ENCODE measurements at regions not wholly inside any gene's neighbourhood (a gene's known extent, or its start where the extent isn't known, plus 50 kb on each side); places are given as distances from the start of the nearest gene placed in this dataset.

- TF ChIP-seq TAF1 (IDR thresholded peaks at IDR 0.05; ENCODE audit: low read depth): no peak
- no peak for TF ChIP-seq EGR1 (IDR thresholded peaks at IDR 0.05)
- TF ChIP-seq TCF12 (IDR thresholded peaks at IDR 0.05; ENCODE audit: low read depth): no peak
- TF ChIP-seq RAD21 (IDR thresholded peaks at IDR 0.05; ENCODE audit: low read depth): no peak
- no peak for TF ChIP-seq TEAD4 (IDR thresholded peaks at IDR 0.05)
- TF ChIP-seq USF1 (IDR thresholded peaks at IDR 0.05): no peak
- TF ChIP-seq EP300 (IDR thresholded peaks at IDR 0.05; ENCODE audit: borderline replicate concordance): no peak
- TF ChIP-seq MAX (IDR thresholded peaks at IDR 0.05): no peak
- TF ChIP-seq, protein P1, sequence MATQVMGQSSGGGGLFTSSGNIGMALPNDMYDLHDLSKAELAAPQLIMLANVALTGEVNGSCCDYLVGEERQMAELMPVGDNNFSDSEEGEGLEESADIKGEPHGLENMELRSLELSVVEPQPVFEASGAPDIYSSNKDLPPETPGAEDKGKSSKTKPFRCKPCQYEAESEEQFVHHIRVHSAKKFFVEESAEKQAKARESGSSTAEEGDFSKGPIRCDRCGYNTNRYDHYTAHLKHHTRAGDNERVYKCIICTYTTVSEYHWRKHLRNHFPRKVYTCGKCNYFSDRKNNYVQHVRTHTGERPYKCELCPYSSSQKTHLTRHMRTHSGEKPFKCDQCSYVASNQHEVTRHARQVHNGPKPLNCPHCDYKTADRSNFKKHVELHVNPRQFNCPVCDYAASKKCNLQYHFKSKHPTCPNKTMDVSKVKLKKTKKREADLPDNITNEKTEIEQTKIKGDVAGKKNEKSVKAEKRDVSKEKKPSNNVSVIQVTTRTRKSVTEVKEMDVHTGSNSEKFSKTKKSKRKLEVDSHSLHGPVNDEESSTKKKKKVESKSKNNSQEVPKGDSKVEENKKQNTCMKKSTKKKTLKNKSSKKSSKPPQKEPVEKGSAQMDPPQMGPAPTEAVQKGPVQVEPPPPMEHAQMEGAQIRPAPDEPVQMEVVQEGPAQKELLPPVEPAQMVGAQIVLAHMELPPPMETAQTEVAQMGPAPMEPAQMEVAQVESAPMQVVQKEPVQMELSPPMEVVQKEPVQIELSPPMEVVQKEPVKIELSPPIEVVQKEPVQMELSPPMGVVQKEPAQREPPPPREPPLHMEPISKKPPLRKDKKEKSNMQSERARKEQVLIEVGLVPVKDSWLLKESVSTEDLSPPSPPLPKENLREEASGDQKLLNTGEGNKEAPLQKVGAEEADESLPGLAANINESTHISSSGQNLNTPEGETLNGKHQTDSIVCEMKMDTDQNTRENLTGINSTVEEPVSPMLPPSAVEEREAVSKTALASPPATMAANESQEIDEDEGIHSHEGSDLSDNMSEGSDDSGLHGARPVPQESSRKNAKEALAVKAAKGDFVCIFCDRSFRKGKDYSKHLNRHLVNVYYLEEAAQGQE (IDR thresholded peaks at IDR 0.05; ENCODE audit: low read depth): no peak
- no peak for TF ChIP-seq FOXM1 (IDR thresholded peaks at IDR 0.05; ENCODE audit: borderline replicate concordance, low read depth)
- TF ChIP-seq CEBPB (IDR thresholded peaks at IDR 0.05): no peak
- TF ChIP-seq ZBTB7A (IDR thresholded peaks at IDR 0.05; ENCODE audit: low read depth): no peak
- TF ChIP-seq NFIC (IDR thresholded peaks at IDR 0.05): no peak
- no peak for TF ChIP-seq CREB1 (IDR thresholded peaks at IDR 0.05; ENCODE audit: low read depth)
Measured at GRCh38 chr17:68732301-68732749, 131.2 kb upstream of the FAM20A start.

DNA sequence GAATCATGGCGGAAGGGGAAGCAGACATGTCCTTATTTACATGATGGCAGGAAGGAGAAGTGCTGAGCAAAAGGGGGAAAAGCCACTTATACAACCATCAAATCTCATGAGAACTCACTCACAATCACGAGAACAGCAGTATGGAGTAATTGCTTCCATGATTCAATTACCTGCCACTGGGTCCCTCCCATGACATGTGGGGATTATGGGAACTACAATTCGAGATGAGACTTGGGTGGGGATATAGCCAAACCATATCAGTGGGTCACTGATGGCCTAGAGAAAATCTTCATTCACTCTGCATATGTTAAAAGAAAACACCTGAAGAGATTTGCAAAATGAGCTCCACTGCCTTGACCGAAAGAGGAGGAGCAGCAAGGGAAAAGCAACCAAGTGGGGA lies 130.3 kb upstream of the FAM20A start:
- TF ChIP-seq EP300 (IDR thresholded peaks at IDR 0.05; ENCODE audit: borderline replicate concordance): no peak
- no peak for TF ChIP-seq FOXM1 (IDR thresholded peaks at IDR 0.05; ENCODE audit: borderline replicate concordance, low read depth)
- no peak for TF ChIP-seq EGR1 (IDR thresholded peaks at IDR 0.05)
- TF ChIP-seq YY1 (IDR thresholded peaks at IDR 0.05; ENCODE audit: low read depth): no peak
- TF ChIP-seq CREB1 (IDR thresholded peaks at IDR 0.05; ENCODE audit: low read depth): no peak
- no peak for TF ChIP-seq TCF12 (IDR thresholded peaks at IDR 0.05; ENCODE audit: low read depth)
- no peak for TF ChIP-seq ZBTB7A (IDR thresholded peaks at IDR 0.05; ENCODE audit: low read depth)

- TF ChIP-seq TAF1 (IDR thresholded peaks at IDR 0.05; ENCODE audit: low read depth): no peak
- no peak for TF ChIP-seq TCF12 (IDR thresholded peaks at IDR 0.05; ENCODE audit: low read depth)
- no peak for TF ChIP-seq NFIC (IDR thresholded peaks at IDR 0.05)
Measured at GRCh38 chr17:68719431-68719830, 118.3 kb upstream of the FAM20A start.

GRCh38 chr17:68718926-68719325 lies 117.8 kb upstream of the FAM20A start:
- no peak for TF ChIP-seq TCF12 (IDR thresholded peaks at IDR 0.05; ENCODE audit: low read depth)
- no peak for TF ChIP-seq EGR1 (IDR thresholded peaks at IDR 0.05)
- TF ChIP-seq USF1 (IDR thresholded peaks at IDR 0.05): no peak

GRCh38 chr17:68718465-68718864 lies 117.3 kb upstream of the FAM20A start:
- TF ChIP-seq MAX (IDR thresholded peaks at IDR 0.05): no peak
- TF ChIP-seq CREB1 (IDR thresholded peaks at IDR 0.05; ENCODE audit: low read depth): no peak

DNA sequence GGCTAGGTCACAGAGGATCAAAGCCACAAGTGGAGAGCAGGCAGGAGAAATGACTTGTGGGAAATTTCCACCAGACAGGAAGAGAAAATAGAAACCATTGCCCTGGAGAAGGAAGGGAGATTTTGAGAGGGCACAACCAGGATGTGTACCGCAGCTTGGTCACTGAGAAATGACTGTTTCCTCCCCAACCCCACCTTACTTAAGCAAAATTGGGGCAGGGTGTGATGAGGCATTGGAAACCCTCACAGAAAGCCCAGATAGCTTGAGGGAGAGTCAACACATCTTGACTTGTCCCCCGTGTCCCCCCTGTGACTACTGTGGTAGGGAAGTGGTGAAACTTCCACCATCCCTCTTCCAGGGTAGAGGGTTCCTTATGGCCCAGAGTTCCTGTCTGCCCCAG lies 113.5 kb upstream of the FAM20A start:
- TF ChIP-seq RAD21 (IDR thresholded peaks at IDR 0.05; ENCODE audit: low read depth) (no peak), CREB1 (IDR thresholded peaks at IDR 0.05; ENCODE audit: low read depth) (no peak), MAX (IDR thresholded peaks at IDR 0.05) (no peak), TAF1 (IDR thresholded peaks at IDR 0.05; ENCODE audit: low read depth) (no peak), TCF12 (IDR thresholded peaks at IDR 0.05; ENCODE audit: low read depth) (no peak), ZBTB7A (IDR thresholded peaks at IDR 0.05; ENCODE audit: low read depth) (no peak)
- TF ChIP-seq, protein P1 (IDR thresholded peaks at IDR 0.05; ENCODE audit: low read depth): no peak

DNA sequence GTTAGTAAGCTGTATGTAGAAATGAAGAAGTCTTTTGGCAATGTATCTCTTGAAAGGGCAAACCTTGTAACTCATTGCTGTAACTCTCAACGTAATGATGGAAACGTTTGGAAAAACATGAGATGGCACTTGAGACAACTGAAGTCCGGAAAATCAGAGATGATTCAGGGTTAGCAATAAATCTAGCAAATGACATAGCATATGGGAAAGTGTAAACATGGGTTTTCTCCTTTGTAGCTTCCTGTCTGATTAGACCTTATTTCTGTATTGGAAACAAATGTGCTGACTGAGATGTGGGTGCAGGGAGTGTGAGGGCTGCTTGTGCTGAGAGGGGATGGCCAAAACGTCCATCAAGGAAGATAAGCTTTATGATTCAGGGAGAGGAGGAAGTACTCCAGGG lies 110.7 kb upstream of the FAM20A start:
- TF ChIP-seq FOXM1 (IDR thresholded peaks at IDR 0.05; ENCODE audit: borderline replicate concordance, low read depth) (no peak), USF1 (IDR thresholded peaks at IDR 0.05) (no peak), TEAD4 (IDR thresholded peaks at IDR 0.05) (no peak), EGR1 (IDR thresholded peaks at IDR 0.05) (no peak), EP300 (IDR thresholded peaks at IDR 0.05; ENCODE audit: borderline replicate concordance) (no peak), MAX (IDR thresholded peaks at IDR 0.05) (no peak), CEBPB (IDR thresholded peaks at IDR 0.05) (no peak), NFIC (IDR thresholded peaks at IDR 0.05) (no peak), ZBTB7A (IDR thresholded peaks at IDR 0.05; ENCODE audit: low read depth) (no peak), RAD21 (IDR thresholded peaks at IDR 0.05; ENCODE audit: low read depth) (no peak)

Data from Ishikawa (cell line).